ENCODE measurements at regions not wholly inside any gene's neighbourhood (a gene's known extent, or its start where the extent isn't known, plus 50 kb on each side); places are given as distances from the start of the nearest gene placed in this dataset.

- DNase-seq: no peak
- intact Hi-C loops (cut with DNase I, micrococcal nuclease): no loop called here
- ChIA-PET POLR2A (no interaction called here), CTCF (no interaction called here)
- H3K36me3 Mint-ChIP-seq (ENCODE audit: low read depth): no peaks in the 10 kb centered on the region
- H3K27ac Mint-ChIP-seq: no peak overlapping the region
- H3K9me3 Mint-ChIP-seq (ENCODE audit: low read depth): peaks cover 14% of the 10 kb centered on the region
- no peak overlapping the region for H3K4me3 Mint-ChIP-seq
- peaks cover 4% of the 10 kb centered on the region for H3K27me3 Mint-ChIP-seq
- no peaks in the 10 kb centered on the region for H3K4me1 Mint-ChIP-seq
- no peak for ATAC-seq
These were observed 96.9 kb upstream of the OXGR1 start for GRCh38 chr13:97091196-97091595.

- H3K36me3 Mint-ChIP-seq (ENCODE audit: low read depth): no peaks in the 10 kb centered on the region
- ATAC-seq (no peak), DNase-seq (no peak)
- H3K4me3 Mint-ChIP-seq: no peak overlapping the region
- H3K27ac Mint-ChIP-seq: no peak overlapping the region
- H3K4me1 Mint-ChIP-seq: peaks cover 3% of the 10 kb centered on the region
- H3K9me3 Mint-ChIP-seq (ENCODE audit: low read depth): peaks cover 7% of the 10 kb centered on the region
- peaks cover 12% of the 10 kb centered on the region for H3K27me3 Mint-ChIP-seq
- ChIA-PET CTCF (interaction anchor here (0.9 to 2.8 kb wide), 3 partner anchors 10 to 263 kb away, joined by 3 to 16 read pairs (median 3); no protein-coding TSS in a partner anchor), POLR2A (no interaction called here)
- intact Hi-C loops (cut with DNase I, micrococcal nuclease): no loop called here
These were observed 106.5 kb upstream of the OXGR1 start for GRCh38 chr13:97100821-97101220.

GRCh38 chr13:97101912-97102708, 107.8 kb upstream of the OXGR1 start:
- no peak overlapping the region for H3K4me3 Mint-ChIP-seq
- intact Hi-C loops (cut with DNase I, micrococcal nuclease): no loop called here
- ChIA-PET POLR2A (interaction anchor here (0.7 kb wide), 1 partner anchor 1305 kb away, joined by 3 read pairs; no protein-coding TSS in a partner anchor), CTCF (interaction anchor here (0.9 to 2.8 kb wide), 2 partner anchors 8 to 13 kb away, joined by 3 to 16 read pairs; no protein-coding TSS in a partner anchor)
- no peak for DNase-seq
- ATAC-seq: no peak
- H3K27me3 Mint-ChIP-seq: peaks cover 12% of the 10 kb centered on the region
- no peak overlapping the region for H3K27ac Mint-ChIP-seq
- H3K4me1 Mint-ChIP-seq: peaks cover 3% of the 10 kb centered on the region
- H3K36me3 Mint-ChIP-seq (ENCODE audit: low read depth): no peaks in the 10 kb centered on the region
- H3K9me3 Mint-ChIP-seq (ENCODE audit: low read depth): peaks cover 3% of the 10 kb centered on the region

GRCh38 chr13:97106323-97106722, 112.0 kb upstream of the OXGR1 start:
- ATAC-seq: no peak
- H3K27ac Mint-ChIP-seq: no peak overlapping the region
- H3K36me3 Mint-ChIP-seq (ENCODE audit: low read depth): no peaks in the 10 kb centered on the region
- no peaks in the 10 kb centered on the region for H3K9me3 Mint-ChIP-seq (ENCODE audit: low read depth)
- H3K27me3 Mint-ChIP-seq: peaks cover 8% of the 10 kb centered on the region
- DNase-seq: no peak
- ChIA-PET POLR2A (no interaction called here), CTCF (interaction anchor here (0.6 to 9.1 kb wide), 2 partner anchors 114 to 251 kb away, joined by 4 to 152 read pairs; no protein-coding TSS in a partner anchor)
- no peak overlapping the region for H3K4me3 Mint-ChIP-seq
- peaks cover 9% of the 10 kb centered on the region for H3K4me1 Mint-ChIP-seq
- intact Hi-C loops (cut with DNase I, micrococcal nuclease): no loop called here

GRCh38 chr13:97107815-97108529, 113.7 kb upstream of the OXGR1 start:
- POLR2A ChIA-PET: interaction anchor here (1.1 kb wide), 1 partner anchor 114 kb away, joined by 4 read pairs; the partner anchor contains the start of gene MBNL2
- Mint-ChIP-seq H3K9me3 (ENCODE audit: low read depth) (no peaks in the 10 kb centered on the region), H3K4me3 (no peak overlapping the region), H3K36me3 (ENCODE audit: low read depth) (no peaks in the 10 kb centered on the region), H3K4me1 (peaks cover 6% of the 10 kb centered on the region), H3K27me3 (peaks cover 7% of the 10 kb centered on the region), H3K27ac (no peak overlapping the region)
- DNase-seq (no peak), ATAC-seq (no peak)
- intact Hi-C loops (cut with DNase I, micrococcal nuclease): no loop called here
- CTCF ChIA-PET: interaction anchor here (0.6 to 9.1 kb wide), 13 partner anchors 16 to 262 kb away, joined by 3 to 152 read pairs (median 6); partner anchors contain the start of gene MBNL2

- H3K9me3 Mint-ChIP-seq (ENCODE audit: low read depth): no peaks in the 10 kb centered on the region
- ATAC-seq: no peak
- intact Hi-C loops (cut with DNase I, micrococcal nuclease): no loop called here
- POLR2A ChIA-PET: interaction anchor here (1.1 kb wide), 1 partner anchor 114 kb away, joined by 4 read pairs; the partner anchor contains the start of gene MBNL2
- peaks cover 10% of the 10 kb centered on the region for H3K4me1 Mint-ChIP-seq
- no peak overlapping the region for H3K27ac Mint-ChIP-seq
- no peaks in the 10 kb centered on the region for H3K36me3 Mint-ChIP-seq (ENCODE audit: low read depth)
- no peak for DNase-seq
- CTCF ChIA-PET: interaction anchor here (1.0 to 9.1 kb wide), 15 partner anchors 11 to 323 kb away, joined by 3 to 152 read pairs (median 6); partner anchors contain the start of gene MBNL2
- no peak overlapping the region for H3K4me3 Mint-ChIP-seq
- peaks cover 8% of the 10 kb centered on the region for H3K27me3 Mint-ChIP-seq
These were observed 113.6 kb upstream of the MBNL2 start for GRCh38 chr13:97108530-97108900.

GRCh38 chr13:97109256-97109655, 112.9 kb upstream of the MBNL2 start:
- no peaks in the 10 kb centered on the region for H3K36me3 Mint-ChIP-seq (ENCODE audit: low read depth)

GRCh38 chr13:97109841-97110492, 112.2 kb upstream of the MBNL2 start:
- ChIA-PET POLR2A (interaction anchor here (0.5 to 0.7 kb wide), 2 partner anchors 604 to 1298 kb away, joined by 3 read pairs; no protein-coding TSS in a partner anchor), CTCF (interaction anchor here (0.5 to 9.1 kb wide), 46 partner anchors 9 to 709 kb away, joined by 3 to 152 read pairs (median 4); partner anchors contain the start of gene MBNL2)
- ATAC-seq: peak; percentile 93
- no peak overlapping the region for H3K4me3 Mint-ChIP-seq
- peak; percentile 88 for DNase-seq
- H3K27ac Mint-ChIP-seq: no peak overlapping the region
- H3K4me1 Mint-ChIP-seq: peaks cover 14% of the 10 kb centered on the region
- intact Hi-C loops (cut with DNase I, micrococcal nuclease): loop anchor here (1.0 to 10.0 kb wide), 6 partner anchors 102 to 465 kb away; partner anchors contain the start of gene MBNL2 (in 1 of the 2)
- H3K36me3 Mint-ChIP-seq (ENCODE audit: low read depth): no peaks in the 10 kb centered on the region
- no peaks in the 10 kb centered on the region for H3K9me3 Mint-ChIP-seq (ENCODE audit: low read depth)
- H3K27me3 Mint-ChIP-seq: peaks cover 12% of the 10 kb centered on the region

More at GRCh38 chr13:97109256-97109655, 112.9 kb upstream of the MBNL2 start:
- ChIA-PET POLR2A (interaction anchor here (1.1 kb wide), 1 partner anchor 113 kb away, joined by 4 read pairs; the partner anchor contains the start of gene MBNL2), CTCF (interaction anchor here (0.6 to 9.1 kb wide), 27 partner anchors 8 to 1506 kb away, joined by 3 to 152 read pairs (median 5); partner anchors contain the start of gene MBNL2)
- no peak for DNase-seq
- Mint-ChIP-seq H3K4me1 (peaks cover 14% of the 10 kb centered on the region), H3K27me3 (peaks cover 11% of the 10 kb centered on the region), H3K9me3 (ENCODE audit: low read depth) (no peaks in the 10 kb centered on the region), H3K4me3 (no peak overlapping the region), H3K27ac (no peak overlapping the region)
- intact Hi-C loops (cut with DNase I, micrococcal nuclease): no loop called here
- ATAC-seq: no peak

GRCh38 chr13:97110936-97111335, 111.2 kb upstream of the MBNL2 start:
- intact Hi-C loops (cut with DNase I, micrococcal nuclease): loop anchor here (1.0 to 10.0 kb wide), 6 partner anchors 101 to 464 kb away; partner anchors contain the start of gene MBNL2 (in 1 of the 2)
- H3K4me1 Mint-ChIP-seq: peaks cover 14% of the 10 kb centered on the region
- H3K4me3 Mint-ChIP-seq: no peak overlapping the region
- no peaks in the 10 kb centered on the region for H3K9me3 Mint-ChIP-seq (ENCODE audit: low read depth)
- ChIA-PET POLR2A (no interaction called here), CTCF (interaction anchor here (0.6 to 9.1 kb wide), 16 partner anchors 10 to 435 kb away, joined by 3 to 152 read pairs (median 5); partner anchors contain the start of gene MBNL2)
- ATAC-seq: no peak
- no peaks in the 10 kb centered on the region for H3K36me3 Mint-ChIP-seq (ENCODE audit: low read depth)
- H3K27ac Mint-ChIP-seq: no peak overlapping the region
- peaks cover 14% of the 10 kb centered on the region for H3K27me3 Mint-ChIP-seq
- DNase-seq: no peak

GRCh38 chr13:97111756-97112155, 110.4 kb upstream of the MBNL2 start:
- H3K27me3 Mint-ChIP-seq: peaks cover 20% of the 10 kb centered on the region
- H3K36me3 Mint-ChIP-seq (ENCODE audit: low read depth): no peaks in the 10 kb centered on the region
- intact Hi-C loops (cut with DNase I, micrococcal nuclease): loop anchor here (2.0 to 10.0 kb wide), 3 partner anchors 101 to 463 kb away; partner anchors contain the start of gene MBNL2 (in 1 of the 2)
- DNase-seq (no peak), ATAC-seq (no peak)
- peaks cover 17% of the 10 kb centered on the region for H3K4me1 Mint-ChIP-seq
- H3K27ac Mint-ChIP-seq: no peak overlapping the region
- H3K4me3 Mint-ChIP-seq: no peak overlapping the region
- no peaks in the 10 kb centered on the region for H3K9me3 Mint-ChIP-seq (ENCODE audit: low read depth)
- CTCF ChIA-PET: interaction anchor here (1.0 to 9.1 kb wide), 5 partner anchors 11 to 246 kb away, joined by 3 to 152 read pairs (median 24); no protein-coding TSS in a partner anchor
- POLR2A ChIA-PET: no interaction called here
